ENCODE measurements at regions not wholly inside any gene's neighbourhood (a gene's known extent, or its start where the extent isn't known, plus 50 kb on each side); places are given as distances from the start of the nearest gene placed in this dataset.

GRCh38 chr20:19120011-19120410 is 92.4 kb upstream of the SLC24A3 start:
- FAIRE-seq (no peak), DNase-seq (ENCODE audit: low read depth in 1 of 2, low spot score in 2 of 2) (no peak)
- Histone ChIP-seq H3K9ac (replicated peaks in 1 of 4; ENCODE audit: extremely low read depth in 1 of 4, low read depth in 3 of 4, low read length in 3 of 4) (no peak overlapping the region), H4K8ac (ENCODE audit: extremely low read depth, insufficient read depth, low read length) (no peak overlapping the region), H2BK5ac (ENCODE audit: low read depth, low read length) (no peak overlapping the region), H2AFZ (ENCODE audit: low read length) (no peak overlapping the region), H3K23me2 (ENCODE audit: low read depth, low read length) (peaks cover 1% of the 10 kb centered on the region; the same call in 1 of the 2 replicates), H4K20me1 (replicated peaks in 1 of 2; ENCODE audit: control insufficient read depth in 1 of 2, insufficient read depth in 2 of 2, low read length in 2 of 2) (no peaks in the 10 kb centered on the region), H3K18ac (ENCODE audit: extremely low read depth, low read length) (no peak overlapping the region), H3K4me2 (ENCODE audit: insufficient read depth in 1 of 2, low read depth in 2 of 2, low read length in 2 of 2) (no peak overlapping the region), H3K4me3 (ENCODE audit: extremely low read depth in 1 of 4, insufficient read depth in 2 of 4, low read depth in 3 of 4, low read length in 4 of 4) (no peak overlapping the region), H2BK15ac (ENCODE audit: low read length) (no peak overlapping the region), H3K4me1 (replicated peaks in 1 of 4; ENCODE audit: control insufficient read depth in 3 of 4, insufficient read depth in 4 of 4, low read length in 3 of 4) (no peaks in the 10 kb centered on the region), H3K27me3 (replicated peaks in 1 of 4; ENCODE audit: control insufficient read depth in 3 of 4, extremely low read depth in 1 of 4, insufficient read depth in 3 of 4, low read length in 3 of 4) (no peaks in the 10 kb centered on the region), H2BK12ac (ENCODE audit: low read depth, low read length) (no peak overlapping the region), H2AK5ac (ENCODE audit: low read depth, low read length) (no peak overlapping the region), H2BK120ac (replicated peaks; ENCODE audit: low read depth, low read length) (no peak overlapping the region), H3K56ac (replicated peaks; ENCODE audit: insufficient read length, low read depth, low read length) (no peak overlapping the region), H3K4ac (replicated peaks; ENCODE audit: insufficient read length, low read depth, low read length) (no peak overlapping the region), H3K9me3 (ENCODE audit: insufficient read depth in 2 of 2, low read depth in 1 of 2, low read length in 1 of 2) (no peaks in the 10 kb centered on the region), H4K91ac (replicated peaks; ENCODE audit: insufficient read length, low read length) (no peak overlapping the region), H3K23ac (ENCODE audit: insufficient read length) (no peak overlapping the region), H4K5ac (ENCODE audit: insufficient read length, low read depth, low read length) (no peak overlapping the region), H2BK20ac (ENCODE audit: low read length) (no peak overlapping the region), H3K79me2 (ENCODE audit: control insufficient read depth in 1 of 2, insufficient read depth in 2 of 2, low read length in 2 of 2) (no peaks in the 10 kb centered on the region), H3K79me1 (ENCODE audit: low read depth, low read length) (no peaks in the 10 kb centered on the region), H3K27ac (ENCODE audit: low read depth, low read length) (no peak overlapping the region), H3K36me3 (ENCODE audit: control insufficient read depth in 2 of 4, insufficient read depth in 4 of 4, low read length in 3 of 4) (no peaks in the 10 kb centered on the region), H3K14ac (ENCODE audit: insufficient read length) (no peak overlapping the region)
- WGBS, 2 experiments (ENCODE audit: extremely low coverage in 1 of 2, insufficient coverage in 1 of 2, insufficient read length in 1 of 2, insufficient replicate concordance in 2 of 2, low coverage in 1 of 2, low lambda C conversion rate in 2 of 2, missing lambda C conversion rate in 1 of 2): 93% methylated on average over 9 of the region's 9 CpGs; no CpG with 5 or more reads in 1 of the 2 experiments
- POLR2A ChIA-PET (ENCODE audit: partially characterized antibody): no interaction called here
- TF ChIP-seq EZH2 (IDR thresholded peaks at IDR 0.05; ENCODE audit: low read depth, low read length, severe bottlenecking): no peak
- no peak for TF ChIP-seq CBX5 (IDR thresholded peaks at IDR 0.05; ENCODE audit: low read depth, low read length)
- no peak for TF ChIP-seq SIRT6 (IDR thresholded peaks at IDR 0.05; ENCODE audit: low read length)
- CTCF ChIA-PET (ENCODE audit: partially characterized antibody): no interaction called here

Data from H1 (cell line).